ENCODE measurements at regions not wholly inside any gene's neighbourhood (a gene's known extent, or its start where the extent isn't known, plus 50 kb on each side); places are given as distances from the start of the nearest gene placed in this dataset.

DNA sequence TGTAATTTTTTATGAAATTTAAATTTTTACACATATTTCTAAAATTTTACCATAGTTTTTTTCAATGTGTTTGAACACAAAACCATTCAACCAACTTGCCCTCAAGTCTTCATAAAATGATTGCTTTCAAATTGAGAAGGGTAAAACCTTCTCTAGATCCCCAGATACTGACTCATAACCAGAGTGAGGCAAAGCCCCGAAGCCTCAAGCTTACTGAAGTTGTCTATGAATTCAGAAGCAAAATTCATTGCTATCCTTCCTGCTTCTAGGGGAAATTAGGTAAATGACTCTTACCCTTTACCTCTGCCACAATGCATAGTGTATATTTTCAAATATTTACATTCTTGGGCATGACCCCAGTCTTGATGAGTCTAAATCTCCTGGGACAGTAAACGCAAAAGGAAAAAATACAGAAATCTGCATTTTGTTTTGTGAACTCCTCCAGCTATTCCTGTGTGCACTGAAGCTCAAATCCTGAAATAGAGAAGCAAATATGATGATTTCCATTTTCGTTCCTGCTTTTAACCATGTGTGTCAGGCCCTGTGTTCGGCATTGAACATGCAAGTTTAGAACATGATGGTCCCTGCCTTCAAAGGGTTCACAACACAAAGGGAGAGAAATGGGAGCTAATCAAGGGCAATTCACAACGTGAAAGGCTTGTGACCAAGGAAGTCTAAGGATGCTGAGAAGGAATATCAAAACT, 246.3 kb downstream of the SUCLG1 start:
- TF ChIP-seq GATA2 (IDR thresholded peaks at IDR 0.05; ENCODE audit: low read depth, low read length): no peak
- no peak for TF ChIP-seq GATA3 (IDR thresholded peaks at IDR 0.05; ENCODE audit: low read depth, low read length)

DNA sequence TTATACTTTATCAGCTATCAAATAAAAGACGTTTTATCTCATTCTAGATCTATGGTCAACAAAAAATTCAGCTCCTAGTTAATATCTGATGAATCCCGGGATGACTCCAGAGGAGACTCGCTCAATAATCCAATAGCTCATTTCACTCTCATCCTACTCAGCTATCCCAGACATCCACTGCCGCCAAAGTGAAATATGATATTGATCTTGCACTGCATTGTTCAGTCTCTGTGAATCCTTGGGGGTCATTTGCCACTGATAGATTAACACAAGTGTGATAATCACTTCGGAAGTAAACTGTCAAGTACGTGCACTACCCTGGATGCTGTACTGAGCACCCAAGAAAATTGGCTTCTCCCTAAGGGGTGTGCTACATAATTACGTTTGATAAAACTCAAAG, 249.1 kb downstream of the SUCLG1 start:
- TF ChIP-seq GATA2 (IDR thresholded peaks at IDR 0.05; ENCODE audit: low read depth, low read length) (no peak), GATA3 (IDR thresholded peaks at IDR 0.05; ENCODE audit: low read depth, low read length) (no peak)

DNA sequence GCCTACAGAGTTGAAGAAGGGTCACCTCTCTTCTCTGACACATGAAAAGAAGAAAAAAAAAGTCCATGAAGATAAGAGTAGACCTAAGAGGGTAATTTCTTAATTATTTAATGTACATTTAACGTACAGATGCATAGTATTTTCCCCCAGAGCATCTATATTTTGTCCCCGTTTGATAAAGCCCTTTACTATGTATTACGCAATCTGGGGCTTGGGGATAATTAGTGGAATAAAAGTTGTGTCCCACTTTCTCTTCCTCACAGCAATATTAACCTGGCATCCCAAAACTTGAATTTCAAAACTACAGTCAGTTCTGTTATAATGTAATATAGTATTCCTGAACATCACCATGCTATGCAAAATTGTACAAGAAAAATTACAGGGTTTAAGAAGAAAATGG, 254.1 kb downstream of the SUCLG1 start:
- TF ChIP-seq GATA2 (IDR thresholded peaks at IDR 0.05; ENCODE audit: low read depth, low read length) (no peak), GATA3 (IDR thresholded peaks at IDR 0.05; ENCODE audit: low read depth, low read length) (no peak)

DNA sequence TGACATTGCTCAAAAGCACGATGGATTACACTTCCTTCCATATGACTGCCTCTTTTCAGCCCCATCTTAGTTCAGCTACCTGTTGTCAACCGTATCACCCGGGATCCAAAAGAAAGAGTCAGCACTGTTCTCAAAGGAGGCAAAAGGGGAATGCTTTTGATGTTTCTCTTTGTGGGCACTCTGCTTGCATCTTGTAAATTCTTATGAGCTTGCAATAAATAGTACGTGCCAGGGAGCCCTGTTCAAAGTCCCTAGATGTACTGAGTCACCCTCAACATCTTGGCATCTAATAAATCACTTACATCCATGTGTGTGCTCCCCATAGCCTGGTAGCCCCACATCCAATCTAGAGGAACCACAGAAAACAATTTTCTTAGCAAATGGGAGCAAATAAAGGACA, 256.9 kb downstream of the SUCLG1 start:
- TF ChIP-seq GATA2 (IDR thresholded peaks at IDR 0.05; ENCODE audit: low read depth, low read length) (no peak), GATA3 (IDR thresholded peaks at IDR 0.05; ENCODE audit: low read depth, low read length) (no peak)

DNA sequence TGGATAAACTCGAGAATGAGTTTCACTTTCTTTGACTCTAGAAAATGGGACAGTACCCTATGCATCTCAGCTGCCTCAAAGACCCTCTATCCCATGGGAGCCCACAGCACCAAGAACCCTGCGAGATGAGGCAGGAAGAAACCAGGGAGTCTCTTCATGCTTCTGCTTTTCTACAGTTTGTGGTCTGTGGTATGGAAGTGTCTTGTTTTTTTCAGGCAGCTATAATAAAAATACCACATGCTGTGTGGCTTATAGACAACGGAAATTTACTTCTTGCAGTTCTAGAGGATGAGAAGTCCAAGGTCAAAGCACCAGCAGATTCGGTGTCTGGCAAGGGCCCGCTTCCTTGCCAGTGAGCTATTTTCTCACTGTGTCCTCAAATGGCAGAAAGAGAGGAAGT, 257.9 kb downstream of the SUCLG1 start:
- TF ChIP-seq GATA3 (IDR thresholded peaks at IDR 0.05; ENCODE audit: low read depth, low read length) (no peak), GATA2 (IDR thresholded peaks at IDR 0.05; ENCODE audit: low read depth, low read length) (no peak)

DNA sequence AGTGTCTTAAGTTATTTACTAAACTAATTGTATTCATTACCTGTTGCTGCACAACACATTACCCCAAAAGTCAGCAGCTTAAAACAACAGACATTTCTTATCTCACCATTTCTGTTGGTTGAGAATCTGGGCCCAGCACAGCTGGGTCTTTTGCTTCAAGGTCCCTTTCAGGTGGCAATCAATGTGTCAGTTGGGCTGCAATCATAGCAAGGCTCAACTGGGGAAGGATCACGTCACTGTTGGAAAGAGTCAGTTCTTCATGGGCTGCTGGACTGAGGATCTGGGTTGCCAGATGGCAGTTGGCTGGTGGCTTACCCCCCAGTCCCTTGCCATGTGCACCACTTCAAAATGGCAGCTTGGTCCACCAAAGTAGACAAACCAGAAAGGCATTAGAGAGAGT, 261.2 kb downstream of the SUCLG1 start:
- TF ChIP-seq GATA2 (IDR thresholded peaks at IDR 0.05; ENCODE audit: low read depth, low read length) (no peak), GATA3 (IDR thresholded peaks at IDR 0.05; ENCODE audit: low read depth, low read length) (no peak)

DNA sequence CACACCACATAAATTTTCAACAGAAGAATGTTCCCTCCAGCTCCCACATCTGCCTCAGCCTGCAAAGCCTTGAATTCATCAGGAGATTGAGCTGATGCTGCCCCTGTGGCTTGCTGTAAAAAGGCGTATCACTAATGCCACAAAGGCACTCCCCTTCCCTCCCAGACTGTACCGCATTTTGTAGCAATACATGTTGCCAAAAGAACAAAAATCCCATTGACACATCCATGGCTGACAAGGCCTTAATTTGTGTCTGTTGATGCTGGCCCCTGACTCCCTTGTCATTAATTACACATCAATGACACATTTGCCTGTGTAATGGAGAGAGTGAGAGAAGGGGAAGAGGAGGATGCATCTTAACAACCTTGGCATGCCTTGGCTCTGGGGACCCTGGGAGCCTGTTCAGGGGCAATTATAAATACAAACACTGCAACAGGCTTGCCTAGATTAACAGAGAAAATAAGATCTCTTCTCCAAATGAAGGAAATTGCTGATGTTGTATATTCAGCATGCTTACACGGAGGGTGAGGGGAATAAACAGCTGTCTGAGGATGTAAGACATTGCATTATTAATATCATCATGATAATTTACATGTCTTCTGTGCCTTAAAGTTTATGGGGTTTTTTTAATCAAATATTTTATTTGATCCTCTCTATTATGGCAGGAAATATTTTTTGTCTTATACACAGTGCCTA, 264.0 kb downstream of the SUCLG1 start:
- no peak for TF ChIP-seq GATA2 (IDR thresholded peaks at IDR 0.05; ENCODE audit: low read depth, low read length)
- no peak for TF ChIP-seq GATA3 (IDR thresholded peaks at IDR 0.05; ENCODE audit: low read depth, low read length)

DNA sequence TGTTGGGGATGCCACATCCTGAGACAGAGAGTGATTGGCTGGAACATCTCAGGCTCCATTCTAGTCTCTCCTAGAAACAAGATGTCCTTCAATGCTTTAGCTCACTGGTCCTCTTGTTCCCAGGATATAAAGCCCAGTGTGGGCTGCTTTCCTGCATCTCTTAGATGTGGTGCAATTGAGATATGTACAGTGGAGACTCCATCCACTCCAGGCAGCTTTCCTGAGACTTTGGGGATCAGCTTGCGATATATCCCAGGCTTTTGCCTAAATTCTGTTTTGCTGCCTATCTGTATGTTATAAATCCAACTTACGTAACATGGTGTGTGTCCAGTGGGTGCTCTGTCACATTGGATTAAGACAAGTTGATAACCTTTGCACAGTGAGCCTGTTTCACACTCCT, 264.9 kb downstream of the SUCLG1 start:
- TF ChIP-seq GATA2 (IDR thresholded peaks at IDR 0.05; ENCODE audit: low read depth, low read length) (no peak), GATA3 (IDR thresholded peaks at IDR 0.05; ENCODE audit: low read depth, low read length) (no peak)

DNA sequence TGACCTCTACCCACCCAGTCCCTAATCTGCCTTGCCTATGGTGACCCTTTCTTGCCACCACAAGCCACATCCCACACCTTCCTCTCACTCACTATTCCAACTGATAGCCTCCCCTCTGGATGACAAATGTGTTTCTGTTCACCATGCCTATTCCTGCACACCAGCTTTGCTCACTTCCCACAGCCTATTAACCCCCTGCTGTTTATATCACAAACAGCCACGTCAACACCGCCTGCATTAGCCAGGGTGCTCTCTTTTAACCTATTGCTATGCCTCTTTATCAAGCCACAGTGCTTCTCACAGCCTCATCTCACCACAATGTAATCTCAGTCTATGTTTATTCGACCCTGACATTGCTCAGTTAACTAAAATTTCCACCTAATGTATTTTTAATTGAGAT, 271.8 kb downstream of the SUCLG1 start:
- no peak for TF ChIP-seq GATA3 (IDR thresholded peaks at IDR 0.05; ENCODE audit: low read depth, low read length)
- no peak for TF ChIP-seq GATA2 (IDR thresholded peaks at IDR 0.05; ENCODE audit: low read depth, low read length)

DNA sequence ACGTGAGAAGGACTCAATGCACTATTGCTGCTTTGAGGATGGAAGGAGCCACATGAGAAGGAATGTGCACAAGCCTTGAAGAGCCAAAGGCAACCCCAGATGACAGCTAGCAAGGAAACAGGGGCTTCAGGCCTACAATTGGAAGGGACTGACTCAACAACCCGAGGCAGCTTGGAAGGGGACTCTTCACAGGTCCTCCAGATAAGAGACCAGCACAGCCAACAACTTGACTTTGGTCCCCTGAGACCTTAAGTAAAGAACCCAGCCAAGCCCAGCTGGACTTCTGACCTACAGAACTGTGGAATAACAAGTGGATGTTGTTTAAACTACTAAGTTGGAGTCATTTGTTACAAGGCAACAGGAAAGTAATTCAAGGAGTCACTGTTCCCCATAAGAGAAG, 277.2 kb downstream of the SUCLG1 start:
- TF ChIP-seq GATA3 (IDR thresholded peaks at IDR 0.05; ENCODE audit: low read depth, low read length) (no peak), GATA2 (IDR thresholded peaks at IDR 0.05; ENCODE audit: low read depth, low read length) (no peak)

DNA sequence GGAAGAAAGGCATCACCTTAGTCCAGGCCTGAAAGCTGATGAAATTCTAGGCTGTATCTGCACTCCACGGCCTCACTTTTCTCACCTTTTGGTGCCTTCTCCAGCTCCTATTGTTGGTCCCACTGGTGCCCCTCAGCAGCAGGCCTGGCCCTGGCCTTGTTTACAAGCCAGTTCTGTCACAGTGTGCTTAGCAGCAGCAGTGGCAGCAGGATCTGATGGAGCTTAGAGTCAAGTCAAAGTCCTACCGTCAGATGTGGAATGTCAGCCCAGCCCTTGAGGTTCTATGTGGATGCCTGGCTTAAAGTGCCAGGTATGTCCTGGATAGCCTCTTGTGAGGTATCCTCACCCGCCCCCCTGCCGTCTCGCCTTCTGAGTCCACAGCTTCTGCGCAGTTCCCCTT, 281.3 kb downstream of the SUCLG1 start:
- TF ChIP-seq GATA2 (IDR thresholded peaks at IDR 0.05; ENCODE audit: low read depth, low read length) (no peak), GATA3 (IDR thresholded peaks at IDR 0.05; ENCODE audit: low read depth, low read length) (no peak)

DNA sequence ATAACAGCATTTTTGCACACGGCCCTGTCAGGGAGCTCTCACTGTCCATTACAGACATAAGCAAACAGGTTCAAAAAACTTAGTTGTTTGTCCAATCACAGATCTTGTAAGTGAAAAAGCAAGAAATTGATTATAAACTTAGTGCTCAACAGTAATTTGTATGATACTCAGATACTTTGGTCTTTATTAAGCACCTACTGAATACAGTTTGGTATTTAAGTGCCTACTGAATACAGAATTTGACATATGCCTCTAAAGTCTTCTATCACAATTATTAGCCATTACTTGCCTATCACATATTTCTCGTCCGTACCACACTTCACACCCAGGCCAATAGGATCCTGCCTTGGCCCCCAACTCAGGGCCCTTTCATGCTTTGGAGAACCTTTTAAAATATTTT, 283.1 kb downstream of the SUCLG1 start:
- no peak for TF ChIP-seq GATA3 (IDR thresholded peaks at IDR 0.05; ENCODE audit: low read depth, low read length)
- no peak for TF ChIP-seq GATA2 (IDR thresholded peaks at IDR 0.05; ENCODE audit: low read depth, low read length)

DNA sequence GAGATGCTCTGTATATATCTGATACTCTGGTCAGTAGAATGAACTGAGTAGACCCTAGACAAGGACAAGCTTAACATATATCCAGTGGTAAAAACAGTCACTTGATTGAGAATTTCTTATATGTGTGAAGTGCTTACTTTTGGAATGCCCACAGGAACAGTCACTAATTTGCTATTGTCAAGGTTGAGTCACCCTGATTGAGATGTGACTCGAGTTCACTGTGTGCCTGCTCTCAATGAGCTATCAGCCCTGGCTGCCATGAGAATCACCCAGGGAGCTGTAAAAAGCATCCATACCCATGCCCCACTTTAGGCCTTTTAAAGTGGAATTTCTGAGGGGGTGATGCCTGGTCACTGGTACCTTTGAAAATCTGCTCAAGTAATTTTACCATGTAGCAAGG, 283.7 kb downstream of the SUCLG1 start:
- TF ChIP-seq GATA2 (IDR thresholded peaks at IDR 0.05; ENCODE audit: low read depth, low read length): no peak
- no peak for TF ChIP-seq GATA3 (IDR thresholded peaks at IDR 0.05; ENCODE audit: low read depth, low read length)

DNA sequence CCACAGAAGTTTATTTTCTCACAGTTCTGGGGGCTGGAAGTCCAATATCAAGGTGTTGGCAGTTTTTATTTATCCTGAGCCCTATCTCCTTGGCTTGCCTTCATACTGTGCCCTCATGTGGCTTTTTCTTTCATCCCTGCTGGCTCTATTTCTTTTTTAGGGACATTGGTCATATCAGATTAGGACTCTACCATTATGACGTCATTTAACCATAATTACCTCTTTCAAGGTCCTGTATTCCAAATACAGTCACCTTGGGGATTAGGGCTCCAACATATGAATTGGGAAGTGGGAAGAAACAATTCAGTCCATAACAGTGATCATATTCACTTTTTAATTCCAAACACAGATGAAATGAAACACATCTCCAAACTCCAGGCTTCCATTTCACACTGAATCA, 286.0 kb downstream of the SUCLG1 start:
- TF ChIP-seq GATA3 (IDR thresholded peaks at IDR 0.05; ENCODE audit: low read depth, low read length) (no peak), GATA2 (IDR thresholded peaks at IDR 0.05; ENCODE audit: low read depth, low read length) (no peak)

DNA sequence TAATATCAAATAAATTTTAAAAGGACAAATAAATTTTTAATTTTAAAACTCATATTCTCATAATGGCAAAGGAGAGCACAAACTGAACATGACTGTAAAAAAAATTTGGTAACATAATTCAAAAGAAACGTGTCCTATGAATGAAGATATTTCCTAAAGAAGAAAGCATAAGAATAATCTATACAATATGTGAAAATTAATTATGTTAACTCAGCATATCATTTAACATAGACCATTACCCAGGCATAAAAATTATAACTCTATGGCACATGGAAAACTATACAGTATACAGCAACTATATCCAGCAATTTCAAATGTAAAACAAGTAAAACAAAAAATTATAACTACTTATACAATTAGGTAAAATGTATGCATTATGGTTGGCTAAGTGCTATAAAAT, 288.1 kb downstream of the SUCLG1 start:
- no peak for TF ChIP-seq GATA2 (IDR thresholded peaks at IDR 0.05; ENCODE audit: low read depth, low read length)
- no peak for TF ChIP-seq GATA3 (IDR thresholded peaks at IDR 0.05; ENCODE audit: low read depth, low read length)

Measured in SH-SY5Y (cell line).